Endothelial cell of umbilical vein (primary cell): ENCODE measurements at regions not wholly inside any gene's neighbourhood (a gene's known extent, or its start where the extent isn't known, plus 50 kb on each side); places are given as distances from the start of the nearest gene placed in this dataset.

ENCODE experiments used
- BruUV-seq: library from RNA; stranded (reverse); fragments of 400-500 nt; replicated peaks from 2 replicates; lab custom pipeline; 2021; lab: Mats Ljungman, UMichigan
- CTCF ChIA-PET: fragments of 300-600, 350-600 bp; sonication (Branson Sonifier 250); formaldehyde crosslinking; loops from one replicate; lab custom pipeline; 2021; ENCODE audit warnings: antibody characterized with exemption, inconsistent platforms; lab: Charles Lee
- POLR2A ChIA-PET: fragments of 300-600, 350-600 bp; sonication (Branson Sonifier 250); formaldehyde crosslinking; loops from one replicate; lab custom pipeline; 2021; ENCODE audit warnings: antibody characterized with exemption, inconsistent platforms; lab: Charles Lee
- DNase-seq: peaks from one replicate; pipeline ENCODE4 v3.0.0-alpha.2; 2011; ENCODE audit warnings: low read depth, low spot score
- FAIRE-seq: peaks from 2 replicates; lab custom pipeline; 2011; peaks lifted over from hg19 to GRCh38; lab: Jason Lieb, UNC
- H2AFZ ChIP-seq: 2 replicates; pipeline ENCODE4 v1.6.0; 2012; ENCODE audit warnings: low read depth, low read length, control low read depth, inconsistent platforms
- H3K27ac ChIP-seq: 2 replicates; pipeline ENCODE4 v1.5.1; 2011; ENCODE audit warnings: low read depth, mild to moderate bottlenecking, control low read depth, low read length, moderate library complexity; ENCODE audit not compliant: insufficient read depth
- H3K27me3 ChIP-seq, 2 experiments: 2 replicates each; pipeline versions ENCODE4 v1.6.0 to v1.6.1; 2011; ENCODE audit warnings: low read length in 2 of 2, mixed read lengths in 1 of 2; ENCODE audit not compliant: control insufficient read depth in 2 of 2, insufficient read depth in 2 of 2
- H3K36me3 ChIP-seq, 2 experiments: 2 replicates in 1 of 2; 3 replicates in 1 of 2; pipeline ENCODE4 v1.5.1; 2011; ENCODE audit warnings: low read length in 2 of 2, mild to moderate bottlenecking in 1 of 2, moderate library complexity in 1 of 2; ENCODE audit not compliant: control insufficient read depth in 2 of 2, insufficient read depth in 2 of 2; ENCODE audit errors: extremely low read depth in 1 of 2
- H3K4me1 ChIP-seq: 3 replicates; pipeline ENCODE4 v1.5.1; 2011; ENCODE audit warnings: mild to moderate bottlenecking, low read length; ENCODE audit not compliant: control insufficient read depth, insufficient read depth; ENCODE audit errors: extremely low read depth
- H3K4me2 ChIP-seq: 2 replicates; pipeline ENCODE4 v1.6.1; 2011; ENCODE audit warnings: low read length, control low read depth, mixed read lengths; ENCODE audit not compliant: insufficient read depth
- H3K4me3 ChIP-seq, 3 experiments: fragments of 200-600 bp in 1 of 3; sonication (generic), shearing (Covaris generic) in 1 of 3; replicated peaks in 1 of 3; 2 replicates each; pipeline ENCODE4 v1.5.1; 2011 to 2016; ENCODE audit warnings: control low read depth in 3 of 3, low read length in 3 of 3, mild to moderate bottlenecking in 2 of 3, inconsistent platforms in 1 of 3, low read depth in 1 of 3, moderate library complexity in 1 of 3; ENCODE audit not compliant: insufficient read depth in 1 of 3
- H3K79me2 ChIP-seq: 2 replicates; pipeline ENCODE4 v1.6.0; 2012; ENCODE audit warnings: low read length, inconsistent platforms; ENCODE audit not compliant: control insufficient read depth, insufficient read depth
- H3K9ac ChIP-seq: replicated peaks from 2 replicates; pipeline ENCODE3; 2011; ENCODE audit warnings: low read length, control low read depth; ENCODE audit not compliant: insufficient read depth; ENCODE audit errors: extremely low read depth
- H3K9me1 ChIP-seq: replicated peaks from 3 replicates; pipeline ENCODE4 v1.6.0; 2011; ENCODE audit warnings: mild to moderate bottlenecking, low read length; ENCODE audit not compliant: control insufficient read depth, insufficient read depth; ENCODE audit errors: extremely low read depth
- H3K9me3 ChIP-seq: replicated peaks from 2 replicates; pipeline ENCODE4 v1.5.1; 2012; ENCODE audit warnings: low read length, inconsistent platforms; ENCODE audit not compliant: control insufficient read depth, insufficient read depth
- H4K20me1 ChIP-seq: replicated peaks from 2 replicates; pipeline ENCODE3; 2011; ENCODE audit warnings: mild to moderate bottlenecking, low read length; ENCODE audit not compliant: control insufficient read depth, insufficient read depth; ENCODE audit errors: extremely low read depth
- EZH2 ChIP-seq: IDR thresholded peaks from 2 replicates; pipeline ENCODE4 v1.6.1; 2012; ENCODE audit warnings: borderline replicate concordance, low read depth, mild to moderate bottlenecking, moderate library complexity, low read length, inconsistent platforms; ENCODE audit not compliant: severe bottlenecking
- FOS ChIP-seq: IDR thresholded peaks from 2 replicates; pipeline ENCODE4 v1.6.1; 2011; ENCODE audit warnings: mild to moderate bottlenecking, low read length, moderate library complexity, borderline replicate concordance; ENCODE audit not compliant: insufficient read depth
- GATA2 ChIP-seq: IDR thresholded peaks from 2 replicates; pipeline ENCODE4 v1.7.0; 2011; ENCODE audit warnings: low read depth, mild to moderate bottlenecking, moderate library complexity, mixed read lengths, low read length; ENCODE audit not compliant: insufficient read length, insufficient read depth
- JUN ChIP-seq: IDR thresholded peaks from 2 replicates; pipeline ENCODE4 v1.6.1; 2011; ENCODE audit warnings: borderline replicate concordance, low read depth; ENCODE audit not compliant: insufficient read length, insufficient read depth
- MYC ChIP-seq: IDR thresholded peaks from one replicate; pipeline ENCODE4 v1.6.1; 2011; ENCODE audit warnings: mild to moderate bottlenecking, low read depth, low read length
- POLR2A ChIP-seq: IDR thresholded peaks from 2 replicates; pipeline ENCODE4 v1.6.1; 2012; ENCODE audit warnings: low read depth, mild to moderate bottlenecking, control low read depth, low read length
- POLR2AphosphoS5 ChIP-seq: IDR thresholded peaks from 2 replicates; pipeline ENCODE4 v1.6.1; 2012; ENCODE audit warnings: low read depth, mild to moderate bottlenecking, control low read depth, low read length, moderate library complexity; ENCODE audit not compliant: insufficient read depth
- dilution Hi-C: fragments of 300-500 bp; cut with MboI; formaldehyde crosslinking; loops from one replicate; pipeline ENCODE4 v1.15.0; 2019; ENCODE audit warnings: low sequenced_read_pairs; ENCODE audit not compliant: extremely low pct_ligation_motif_present
- intact Hi-C: fragments of 100-400 bp; cut with micrococcal nuclease; formaldehyde crosslinking; loops from one replicate; pipeline ENCODE4 v1.10.0; 2022
- TF ChIP-seq, protein P1 (sequence below), 2 donors: IDR thresholded peaks; 1 replicate in 1 of 2; 2 replicates in 1 of 2; pipeline ENCODE4 v1.5.1; 2011; ENCODE audit warnings: low read length in 2 of 2, mild to moderate bottlenecking in 2 of 2, moderate library complexity in 2 of 2, control low read depth in 1 of 2, inconsistent platforms in 1 of 2, low read depth in 1 of 2; ENCODE audit not compliant: insufficient read depth in 1 of 2; ENCODE audit errors: extremely low read depth in 1 of 2
- TF ChIP-seq, protein P2 (sequence below): IDR thresholded peaks from 2 replicates; pipeline ENCODE4 v1.6.1; 2011; ENCODE audit not compliant: insufficient read depth, insufficient read length

DNA sequence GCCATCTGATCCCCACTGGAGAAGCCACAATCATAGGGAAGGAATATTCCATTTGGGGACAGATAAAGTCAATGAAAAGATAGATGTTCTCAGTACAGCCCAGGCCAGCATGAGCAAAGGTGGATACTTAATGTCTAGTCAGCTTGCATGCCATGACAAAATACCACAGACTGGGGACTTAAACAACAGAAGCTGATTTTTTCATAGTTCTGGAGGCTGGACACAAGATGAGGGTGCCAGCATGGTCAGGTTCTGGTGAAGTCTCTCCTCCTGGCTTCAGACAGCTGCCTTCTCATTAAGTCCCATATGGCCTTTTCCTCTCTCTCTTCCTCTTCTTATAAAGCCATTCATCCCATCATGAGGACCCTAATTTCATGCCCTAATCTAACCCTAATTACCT lies 116.1 kb upstream of the CYP1B1 start:
- no peak overlapping the region for H3K9ac ChIP-seq
- DNase-seq: no peak
- no peak overlapping the region for H3K4me2 ChIP-seq
- POLR2A ChIA-PET: no interaction called here
- no peaks in the 10 kb centered on the region for H3K79me2 ChIP-seq
- H3K27me3 ChIP-seq: no peaks in the 10 kb centered on the region
- no peaks in the 10 kb centered on the region for H3K36me3 ChIP-seq
- no peak overlapping the region for H3K4me3 ChIP-seq
- intact Hi-C loops (no loop called here), dilution Hi-C loops (no loop called here)
- TF ChIP-seq POLR2A (no peak), GATA2 (no peak), MYC (no peak), JUN (no peak), EZH2 (no peak), FOS (no peak), POLR2AphosphoS5 (no peak)
- TF ChIP-seq, protein P1, sequence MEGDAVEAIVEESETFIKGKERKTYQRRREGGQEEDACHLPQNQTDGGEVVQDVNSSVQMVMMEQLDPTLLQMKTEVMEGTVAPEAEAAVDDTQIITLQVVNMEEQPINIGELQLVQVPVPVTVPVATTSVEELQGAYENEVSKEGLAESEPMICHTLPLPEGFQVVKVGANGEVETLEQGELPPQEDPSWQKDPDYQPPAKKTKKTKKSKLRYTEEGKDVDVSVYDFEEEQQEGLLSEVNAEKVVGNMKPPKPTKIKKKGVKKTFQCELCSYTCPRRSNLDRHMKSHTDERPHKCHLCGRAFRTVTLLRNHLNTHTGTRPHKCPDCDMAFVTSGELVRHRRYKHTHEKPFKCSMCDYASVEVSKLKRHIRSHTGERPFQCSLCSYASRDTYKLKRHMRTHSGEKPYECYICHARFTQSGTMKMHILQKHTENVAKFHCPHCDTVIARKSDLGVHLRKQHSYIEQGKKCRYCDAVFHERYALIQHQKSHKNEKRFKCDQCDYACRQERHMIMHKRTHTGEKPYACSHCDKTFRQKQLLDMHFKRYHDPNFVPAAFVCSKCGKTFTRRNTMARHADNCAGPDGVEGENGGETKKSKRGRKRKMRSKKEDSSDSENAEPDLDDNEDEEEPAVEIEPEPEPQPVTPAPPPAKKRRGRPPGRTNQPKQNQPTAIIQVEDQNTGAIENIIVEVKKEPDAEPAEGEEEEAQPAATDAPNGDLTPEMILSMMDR (IDR thresholded peaks at IDR 0.05; ENCODE audit: extremely low read depth in 1 of 2, insufficient read depth in 1 of 2, low read depth in 1 of 2, low read length in 2 of 2): no peak
- TF ChIP-seq, protein P2, sequence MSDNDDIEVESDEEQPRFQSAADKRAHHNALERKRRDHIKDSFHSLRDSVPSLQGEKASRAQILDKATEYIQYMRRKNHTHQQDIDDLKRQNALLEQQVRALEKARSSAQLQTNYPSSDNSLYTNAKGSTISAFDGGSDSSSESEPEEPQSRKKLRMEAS: no peak
- H4K20me1 ChIP-seq: no peaks in the 10 kb centered on the region
- no TSS peak for BruUV-seq
- H3K9me1 ChIP-seq: no peaks in the 10 kb centered on the region
- no peak for FAIRE-seq
- H3K9me3 ChIP-seq: no peaks in the 10 kb centered on the region
- no peak overlapping the region for H3K27ac ChIP-seq
- CTCF ChIA-PET: no interaction called here
- H3K4me1 ChIP-seq: no peaks in the 10 kb centered on the region
- H2AFZ ChIP-seq: no peak overlapping the region
